ENCODE measurements at regions not wholly inside any gene's neighbourhood (a gene's known extent, or its start where the extent isn't known, plus 50 kb on each side); places are given as distances from the start of the nearest gene placed in this dataset.

DNA sequence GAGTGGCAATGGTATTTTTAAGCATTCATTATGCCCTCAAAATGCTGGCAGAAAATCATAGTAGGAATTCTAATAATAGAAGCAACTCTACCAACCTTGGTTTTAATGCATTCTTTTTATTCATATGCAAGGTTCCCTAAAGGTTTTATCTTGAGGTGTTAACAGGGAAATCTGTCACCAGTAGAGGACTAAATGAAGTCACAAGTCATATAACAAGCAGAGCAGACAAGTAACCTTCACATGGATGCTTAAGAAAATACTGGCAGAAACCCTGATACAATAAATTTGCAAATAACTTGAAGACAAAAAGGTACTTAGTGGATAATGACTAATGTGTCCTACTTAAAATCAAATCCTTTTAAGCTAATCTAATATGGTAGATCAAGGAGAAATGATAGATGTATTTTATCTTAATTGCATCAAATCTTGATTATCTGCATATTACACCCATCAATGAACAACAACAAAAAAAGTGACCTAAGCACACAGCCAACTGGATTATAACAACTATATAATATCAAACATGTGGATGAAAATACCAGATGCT, 73.3 kb downstream of the RFC3 start:
- DNase-seq = no peak

DNA sequence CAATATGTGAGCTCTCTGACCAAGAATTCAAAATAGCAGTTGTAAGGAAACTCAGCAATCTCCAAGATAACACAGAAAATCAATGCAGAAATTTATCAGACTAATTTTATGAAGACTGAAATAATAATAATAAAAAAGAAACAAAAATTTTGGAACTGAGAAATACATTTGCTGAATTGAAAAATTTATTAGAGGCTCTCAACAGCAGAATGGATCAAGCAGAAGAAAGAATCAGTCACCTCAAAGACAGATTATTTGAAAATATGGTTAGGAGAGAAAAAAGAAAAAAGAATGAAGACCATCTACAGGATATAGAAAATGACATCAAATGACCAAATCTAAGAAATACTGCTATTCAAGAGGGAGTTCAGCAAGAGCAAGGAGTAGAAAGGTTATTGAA, 75.6 kb downstream of the RFC3 start:
- no peak for DNase-seq

DNA sequence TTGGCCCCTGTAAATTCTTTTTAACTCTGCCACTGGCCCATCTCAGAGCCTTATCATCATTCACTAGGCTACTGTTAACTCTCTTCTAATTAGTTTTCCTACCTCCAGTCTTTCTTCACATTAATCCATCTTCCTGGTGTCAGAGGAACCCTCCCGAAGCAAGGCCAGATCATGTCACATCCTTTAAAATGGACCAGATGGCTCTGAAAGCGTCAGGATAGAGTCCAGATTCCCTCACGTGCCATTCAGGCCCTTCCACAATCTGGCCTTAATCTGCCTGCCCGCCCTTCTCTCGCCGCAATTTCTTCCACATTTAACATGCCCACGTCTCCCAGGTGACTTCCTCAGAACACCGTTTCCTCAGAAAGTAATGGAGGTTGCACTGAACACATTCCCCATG, 86.5 kb downstream of the RFC3 start:
- DNase-seq = no peak

DNA sequence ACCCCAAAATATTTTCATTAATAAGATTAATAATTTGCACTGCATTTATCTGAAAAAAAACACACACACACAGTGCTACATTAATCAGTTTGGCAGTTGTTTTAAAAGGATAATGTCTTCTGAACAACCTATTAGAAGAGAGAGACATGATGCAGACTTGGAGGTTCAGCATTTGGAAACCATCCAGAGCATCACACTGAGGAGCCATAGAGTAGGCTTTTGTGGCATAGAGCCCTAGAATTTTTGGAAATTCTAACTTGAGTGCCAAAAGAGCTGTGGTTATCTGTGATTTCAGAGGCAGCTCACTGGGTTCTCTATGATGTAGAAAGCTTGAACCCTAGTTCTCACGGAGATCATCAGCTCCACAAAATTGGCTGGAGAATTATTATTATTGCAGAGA, 90.2 kb downstream of the RFC3 start:
- no peak for DNase-seq

DNA sequence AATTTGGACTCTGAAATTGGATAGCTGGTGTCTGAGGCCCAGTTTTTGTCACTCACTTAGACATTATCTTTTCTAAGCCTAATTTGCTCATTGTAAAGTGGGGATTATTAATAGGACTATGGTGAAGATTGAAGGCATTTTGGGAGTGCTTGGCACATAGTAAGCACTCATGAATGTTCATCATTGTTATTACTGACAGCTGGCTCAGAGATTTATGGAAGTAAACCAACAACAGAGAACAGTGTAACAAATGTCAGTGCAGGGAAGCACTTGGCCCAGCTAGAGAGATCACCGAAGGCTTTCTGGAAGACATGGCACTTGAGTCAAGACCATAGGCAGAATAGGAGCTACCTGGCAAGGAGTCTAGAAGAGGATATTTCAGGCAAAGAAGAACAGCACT, 92.3 kb downstream of the RFC3 start:
- DNase-seq = no peak

DNA sequence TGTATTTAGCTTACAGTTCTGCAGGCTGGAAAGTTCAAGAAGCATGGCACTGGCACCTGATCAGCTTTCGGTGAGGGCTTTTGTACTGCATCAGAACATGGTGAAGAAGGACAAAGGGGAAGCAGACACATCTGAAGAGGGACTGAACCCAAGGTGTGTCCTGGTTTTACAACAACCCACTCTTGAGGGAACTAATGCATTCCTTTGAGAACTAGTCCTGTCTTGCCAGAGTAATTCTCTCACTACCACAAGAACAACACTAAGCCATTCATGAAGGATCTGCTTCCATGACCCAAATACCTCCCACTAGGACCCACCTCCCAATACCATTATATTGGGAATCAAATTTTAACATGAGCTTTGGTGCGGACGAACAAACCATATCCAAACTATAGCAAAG, 93.6 kb downstream of the RFC3 start:
- DNase-seq = no peak

DNA sequence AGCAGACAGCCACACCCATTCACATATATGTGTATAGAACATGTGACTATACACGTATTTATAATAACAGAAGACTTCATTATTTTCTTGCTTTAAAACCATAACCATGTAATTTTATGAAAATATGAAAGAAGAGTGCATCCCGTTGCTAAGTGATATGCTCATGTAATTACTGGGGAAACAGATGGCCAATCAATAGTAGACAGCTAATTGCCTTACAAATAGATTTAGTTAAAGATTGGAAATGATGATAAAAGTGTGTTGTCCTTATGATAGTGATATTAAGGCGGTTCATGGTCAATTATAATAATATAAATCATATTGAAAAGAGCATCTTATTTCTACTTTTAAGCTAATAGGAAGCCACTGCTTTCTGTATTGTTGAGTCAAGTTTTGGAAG, 95.9 kb downstream of the RFC3 start:
- DNase-seq = no peak

DNA sequence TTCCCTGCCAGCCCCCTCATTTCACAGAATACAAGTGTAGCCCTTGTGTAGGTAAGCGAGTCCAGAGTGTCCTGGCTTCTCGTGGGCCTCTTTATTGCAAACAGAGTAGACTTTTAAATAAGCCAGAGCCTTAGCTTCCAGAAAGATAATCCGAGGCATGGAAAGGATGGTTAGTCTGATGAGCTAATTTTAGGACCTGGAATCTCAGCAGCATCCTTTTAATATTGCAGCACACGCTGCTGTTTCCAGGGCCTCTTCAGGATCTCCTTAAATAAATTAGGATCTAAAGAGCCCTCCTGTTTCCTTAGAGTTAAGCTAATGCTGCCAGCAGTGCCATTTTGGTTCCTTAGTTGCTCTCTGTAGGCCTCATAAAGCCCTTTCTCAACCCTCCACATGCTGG, 99.2 kb downstream of the RFC3 start:
- DNase-seq = no peak

DNA sequence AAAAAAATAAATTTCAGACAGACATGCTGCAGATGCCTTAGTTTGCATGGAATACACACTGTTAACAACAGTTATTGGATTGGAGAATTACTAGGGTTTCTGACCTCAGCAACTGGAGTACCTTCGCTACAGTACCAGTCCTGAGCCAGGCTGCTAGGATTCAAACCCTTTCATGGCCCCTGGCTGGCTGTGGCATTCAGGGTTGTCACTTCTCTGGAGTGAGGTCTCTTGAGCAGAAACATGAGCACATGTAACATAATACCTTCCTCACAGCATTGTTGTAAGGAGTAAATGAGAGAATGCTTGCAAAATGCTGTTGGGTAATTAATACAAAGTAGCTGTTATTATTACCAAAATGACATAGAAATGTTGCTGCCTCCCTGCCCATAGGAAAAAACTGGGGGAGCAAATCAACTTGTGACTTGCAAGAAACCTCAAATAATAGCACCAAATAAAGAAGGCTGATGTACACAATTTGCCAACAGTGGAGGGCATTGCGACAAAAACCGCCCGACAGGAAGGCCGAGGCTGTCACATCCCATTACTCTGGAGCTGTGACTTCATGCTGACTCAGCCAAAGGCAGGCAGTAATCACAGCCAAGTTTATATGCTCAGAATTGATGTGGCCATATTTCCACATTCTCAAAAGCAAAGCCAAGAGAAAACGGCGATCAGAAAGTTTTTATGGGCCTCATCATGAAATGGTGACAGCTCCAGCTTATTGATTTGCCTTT, 100.4 kb downstream of the RFC3 start:
- peak; percentile 21 for DNase-seq

DNA sequence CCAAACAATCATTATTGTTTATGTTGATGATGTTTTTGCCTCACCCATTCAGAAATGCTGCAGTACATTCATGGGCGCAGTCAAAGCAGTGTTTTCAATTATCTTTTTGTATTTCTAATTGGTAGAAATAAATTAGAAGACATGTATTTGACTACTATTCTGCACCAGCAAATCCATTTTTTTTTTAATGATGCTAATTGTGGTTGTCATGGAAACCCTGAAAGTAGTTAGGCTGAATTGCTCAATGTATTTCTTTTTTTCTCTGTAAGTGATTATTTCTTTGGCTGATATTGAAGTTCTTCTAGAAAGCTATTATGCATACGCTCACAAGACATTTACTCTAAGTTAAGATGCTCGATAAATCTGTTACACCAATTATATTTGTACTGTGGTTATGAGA, 101.2 kb downstream of the RFC3 start:
- no peak for DNase-seq

DNA sequence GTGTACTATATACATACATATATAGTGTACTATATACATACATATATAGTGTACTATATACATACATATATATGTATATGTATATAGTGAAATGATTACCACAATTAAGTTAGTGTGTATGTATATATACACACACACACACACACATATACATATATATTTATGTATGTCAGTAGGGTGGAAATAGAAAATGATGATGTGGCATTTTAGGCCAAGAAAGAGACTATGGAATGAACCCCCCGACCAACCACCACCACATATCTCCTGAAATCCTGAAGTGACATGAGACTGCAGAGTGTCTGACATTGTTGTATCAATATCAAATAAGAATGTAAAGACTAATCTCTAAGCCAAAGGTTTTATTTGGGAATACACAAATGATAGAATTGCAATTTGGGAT, 107.6 kb downstream of the RFC3 start:
- no peak for DNase-seq

DNA sequence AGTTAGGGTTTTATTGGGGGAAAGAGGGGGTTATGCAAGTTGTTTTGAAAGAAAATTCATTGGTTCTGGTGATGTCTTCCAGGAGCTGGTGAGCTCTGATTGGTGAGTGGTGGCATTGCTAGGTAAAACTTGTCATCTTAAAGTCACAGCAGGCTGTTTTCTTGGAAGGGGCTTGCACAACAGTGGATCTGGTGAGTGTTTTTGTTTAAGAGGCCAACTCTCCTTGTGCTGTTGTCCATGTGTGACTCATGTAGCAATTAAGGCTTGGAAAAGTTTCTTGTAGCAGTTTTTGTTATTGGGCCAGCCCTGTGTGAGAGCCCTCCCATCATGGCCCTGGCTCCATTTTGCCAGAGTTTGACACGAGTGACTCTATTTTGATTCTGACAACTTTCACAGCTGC, 109.4 kb downstream of the RFC3 start:
- no peak for DNase-seq

DNA sequence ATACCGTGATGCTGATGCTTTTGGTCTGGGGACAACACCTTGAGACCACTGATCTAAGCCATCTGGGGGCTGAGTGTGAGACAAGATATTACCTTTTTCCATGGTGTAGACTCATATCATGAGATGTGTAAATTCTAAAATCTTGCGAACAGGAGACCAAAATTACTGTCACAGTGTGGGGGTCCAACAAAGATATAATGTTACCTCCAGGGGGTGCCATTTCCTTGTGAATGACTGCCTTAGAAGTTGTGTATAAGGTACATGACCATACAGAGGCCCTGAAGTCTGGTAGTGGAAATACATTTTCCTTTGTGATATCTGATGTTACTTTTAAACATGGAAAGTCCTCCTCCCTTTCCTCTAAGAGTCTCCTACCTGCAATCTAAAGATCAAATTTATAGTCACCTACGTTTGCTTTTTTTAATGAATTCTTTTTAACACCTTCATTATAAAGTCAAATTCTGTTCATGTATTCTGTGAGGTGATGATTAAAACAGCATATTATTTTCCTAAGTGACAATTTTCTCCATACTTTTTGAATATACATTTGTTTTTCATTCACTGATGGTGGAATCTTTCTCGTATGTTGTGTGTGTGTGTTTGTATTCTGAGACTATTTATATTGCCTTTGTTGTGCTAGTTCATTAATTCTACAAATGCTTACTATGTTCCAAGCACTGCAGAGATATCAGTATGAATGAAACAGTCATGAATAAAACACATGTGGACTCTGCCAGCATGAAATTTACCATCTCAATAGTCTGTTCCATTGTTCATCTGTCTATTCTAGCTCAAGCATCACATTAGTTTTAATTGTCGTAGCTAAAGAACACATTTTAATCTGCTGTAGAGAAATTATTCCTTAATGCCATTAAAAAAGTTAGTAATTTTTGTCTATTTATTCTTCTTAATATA, 113.7 kb downstream of the RFC3 start:
- DNase-seq = no peak

DNA sequence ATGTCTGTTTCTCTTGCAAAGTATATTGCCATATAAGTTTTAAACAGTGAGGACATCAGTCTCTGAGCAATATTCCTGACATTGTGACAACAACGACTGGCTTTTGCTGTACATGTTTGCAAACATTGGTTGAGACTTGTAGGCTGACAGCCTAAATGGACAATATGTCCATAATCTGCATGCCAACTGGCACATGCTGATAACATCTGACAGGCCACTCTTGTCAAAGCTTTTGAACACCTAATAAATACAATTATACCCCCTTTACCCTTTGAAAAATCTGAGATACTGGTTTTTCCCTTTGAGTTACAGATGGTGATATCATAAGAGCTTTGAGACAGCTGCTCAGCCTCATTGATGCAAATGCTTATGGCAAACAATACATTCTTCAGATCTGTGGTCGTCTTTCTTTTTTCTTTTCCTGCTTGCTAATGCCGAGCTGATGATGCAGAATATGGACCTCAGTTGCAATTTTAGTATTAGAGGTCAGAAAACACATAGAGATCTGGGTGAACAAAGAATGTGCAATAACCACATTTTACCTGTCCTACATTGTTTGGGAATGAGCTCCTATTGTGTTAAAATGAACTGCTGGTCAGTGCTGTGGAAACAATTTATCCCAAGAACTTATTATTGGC, 114.9 kb downstream of the RFC3 start:
- no peak for DNase-seq

DNA sequence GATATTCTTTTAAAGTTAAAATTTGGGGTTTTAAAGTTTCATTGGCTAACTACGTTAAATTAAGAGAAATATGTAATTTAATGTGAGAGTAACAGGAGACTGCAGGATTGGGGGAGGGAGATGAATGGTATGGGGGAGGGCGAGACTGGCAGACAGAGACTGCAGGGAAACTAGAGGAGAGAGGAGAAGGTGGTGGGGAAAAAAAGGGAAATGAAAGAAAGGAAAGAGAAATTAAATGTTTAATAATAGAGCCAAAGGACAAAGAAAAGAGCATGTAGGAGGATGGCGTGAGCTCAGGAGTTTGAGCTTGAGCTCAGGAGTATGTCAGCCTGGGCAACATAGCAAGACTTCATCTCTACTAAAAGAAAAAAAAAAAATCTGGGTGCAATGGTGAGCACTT, 115.9 kb downstream of the RFC3 start:
- DNase-seq = no peak

DNA sequence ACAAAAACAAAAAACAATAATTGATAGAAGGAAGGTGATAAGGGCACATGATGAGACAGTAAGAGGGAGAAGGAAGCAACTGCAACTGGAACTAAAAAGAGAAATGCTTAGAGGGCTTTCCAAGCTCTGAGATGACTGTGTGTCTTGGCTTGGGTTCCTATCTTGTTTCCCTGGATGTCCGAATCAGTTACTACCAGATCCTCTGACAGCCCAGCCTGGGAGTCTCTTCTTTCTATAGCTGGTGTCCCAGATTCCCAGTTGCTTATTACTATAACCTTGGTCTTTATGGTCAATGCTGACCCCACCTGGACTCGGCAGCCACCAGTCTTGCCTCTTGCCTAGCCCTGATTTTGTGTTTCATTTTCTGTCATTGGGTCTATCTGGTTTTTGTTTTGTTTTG, 116.4 kb downstream of the RFC3 start:
- no peak for DNase-seq

DNA sequence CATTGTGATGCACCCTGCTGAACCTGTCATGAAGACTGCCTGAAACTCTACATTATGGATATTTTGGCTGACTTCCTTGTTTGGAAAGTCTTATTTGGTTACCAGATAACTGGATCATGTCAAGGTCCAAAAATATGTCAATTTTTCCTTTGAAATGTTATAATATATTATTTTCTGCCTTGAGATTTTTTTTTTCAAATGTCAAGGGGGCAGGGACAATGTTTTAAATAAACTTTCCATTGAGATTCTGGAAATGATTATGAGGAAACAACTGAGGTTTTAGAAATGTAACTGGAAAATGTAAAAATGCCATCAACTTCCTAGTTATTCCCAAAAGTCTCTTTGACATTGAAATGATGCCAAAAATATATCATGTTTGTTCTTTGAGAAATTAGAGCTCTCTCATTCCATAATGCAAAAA, 117.0 kb downstream of the RFC3 start:
- DNase-seq = no peak

DNA sequence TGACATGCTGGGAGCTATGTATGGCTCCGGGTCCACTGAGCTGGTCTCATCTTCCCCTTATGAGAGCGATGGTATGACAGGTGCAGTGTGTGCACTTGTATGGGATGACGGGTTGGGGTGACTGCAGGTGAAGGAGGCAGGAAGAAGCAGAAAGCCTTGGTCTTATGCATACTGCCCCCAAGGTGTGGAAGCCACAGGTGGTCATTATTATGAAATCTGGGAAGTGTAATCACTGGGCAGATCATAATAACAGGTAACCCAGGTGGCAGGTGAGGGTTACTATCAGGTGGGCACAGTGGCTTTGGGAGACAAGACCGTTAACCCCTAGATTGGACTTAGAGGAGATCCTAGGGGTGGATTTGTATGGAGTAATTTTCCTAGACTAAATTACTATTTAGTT, 118.0 kb downstream of the RFC3 start:
- no peak for DNase-seq

DNA sequence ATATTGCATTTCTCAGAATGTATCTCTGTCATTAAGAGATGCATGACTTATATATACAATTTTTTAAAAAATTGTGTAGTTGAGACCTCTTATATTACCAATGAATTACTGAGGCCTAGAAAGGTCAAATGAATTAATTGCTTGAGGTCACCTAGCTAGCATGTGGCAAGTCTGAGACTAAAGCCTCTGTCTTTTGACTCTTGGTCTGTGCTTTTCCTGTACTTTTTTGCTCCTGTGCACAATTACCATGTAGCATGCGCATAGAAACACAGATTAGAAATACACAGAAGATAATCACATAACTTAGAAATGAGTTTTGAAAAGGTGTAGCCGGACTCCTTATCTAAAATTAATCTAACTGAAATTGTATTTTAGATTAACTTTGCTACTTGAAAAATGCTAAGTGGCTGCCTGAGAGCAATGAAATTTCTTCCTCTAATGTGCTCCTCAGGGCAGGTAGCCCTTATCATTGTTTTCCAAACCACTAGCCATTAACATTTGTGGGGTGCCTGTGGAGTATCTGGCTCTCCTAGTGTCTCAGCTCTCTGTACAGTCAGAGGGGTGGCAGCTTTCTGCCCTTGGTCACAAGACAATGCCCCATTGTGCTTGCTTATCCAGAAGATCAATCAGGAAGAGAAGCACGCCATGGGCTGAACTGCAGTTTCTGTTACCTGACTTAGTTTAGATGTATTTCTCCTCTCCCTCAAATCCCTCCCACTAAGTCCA, 119.6 kb downstream of the RFC3 start:
- DNase-seq = no peak

DNA sequence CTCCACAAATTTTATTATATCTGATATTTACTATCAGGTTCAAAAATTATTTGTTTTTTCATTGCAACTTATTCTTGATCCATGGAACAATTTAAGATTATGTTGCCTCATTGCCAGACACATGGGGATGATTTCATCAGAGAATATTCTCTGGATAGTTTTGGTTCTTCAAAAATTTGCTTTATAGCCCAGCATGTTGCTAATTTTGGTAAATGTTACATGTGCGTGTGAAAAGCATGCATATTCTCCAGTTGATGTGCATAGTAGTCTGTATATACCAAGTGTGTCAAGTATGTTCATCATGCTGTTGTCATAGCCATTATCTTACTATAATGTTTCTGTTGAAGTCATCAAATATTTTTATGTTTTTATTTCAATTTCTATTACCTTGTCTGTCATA, 122.3 kb downstream of the RFC3 start:
- no peak for DNase-seq

DNA sequence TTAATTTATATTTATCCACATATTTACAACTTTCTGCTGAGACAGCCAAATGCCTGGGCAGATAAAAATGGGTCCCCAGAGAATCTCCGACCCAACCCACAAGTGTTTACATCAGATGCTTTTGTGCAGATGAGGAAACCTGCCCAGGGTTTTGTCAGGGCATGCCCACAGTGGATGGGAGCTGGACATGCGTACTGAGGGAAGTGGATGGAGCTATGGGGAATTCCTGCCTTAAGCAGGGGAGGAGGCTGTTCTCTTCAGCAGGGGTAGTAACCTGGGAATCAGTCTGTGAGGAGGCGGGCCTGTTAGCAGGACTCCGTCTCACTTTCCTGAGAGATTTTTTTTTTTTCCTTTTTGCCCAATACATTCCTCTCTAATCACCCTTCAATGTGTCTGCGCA, 122.9 kb downstream of the RFC3 start:
- peak; percentile 13 for DNase-seq

DNA sequence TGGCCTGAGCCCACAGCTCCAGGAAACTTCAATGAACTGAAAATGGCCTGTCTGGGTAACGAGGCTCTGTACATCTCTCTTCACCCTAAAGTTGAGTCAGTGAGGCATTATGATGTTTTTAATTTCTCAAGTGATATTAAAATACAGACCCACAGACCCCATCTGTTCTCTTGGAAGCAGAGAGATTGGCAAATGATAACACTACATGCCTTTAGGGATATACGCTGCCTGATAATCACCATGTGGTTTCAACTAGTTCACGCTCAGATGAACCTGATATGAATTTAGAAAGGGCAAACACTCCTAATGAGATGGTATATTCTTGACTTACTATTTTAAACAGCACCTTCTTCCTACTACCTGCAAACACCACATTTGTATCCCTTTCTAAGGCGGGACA, 127.5 kb downstream of the RFC3 start:
- DNase-seq = no peak

DNA sequence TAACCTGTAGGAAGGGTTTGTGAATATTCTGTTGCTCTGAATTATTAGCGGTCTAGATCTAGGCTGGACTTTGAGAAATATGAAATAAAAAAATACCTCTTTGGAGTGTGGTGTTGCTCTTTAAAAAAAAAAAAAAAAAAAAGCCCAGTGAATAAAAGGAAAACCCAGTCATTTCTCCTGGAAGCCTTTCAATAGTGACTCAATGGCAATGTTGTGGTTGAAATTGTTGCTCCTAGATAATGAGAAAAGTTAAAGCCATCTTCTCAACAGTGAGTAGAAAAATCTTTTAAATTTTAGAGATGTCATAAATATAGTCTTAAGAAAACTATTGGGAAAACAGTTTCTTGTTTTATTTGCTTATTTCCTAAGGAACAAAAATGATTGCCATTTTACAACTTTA, 135.3 kb downstream of the RFC3 start:
- DNase-seq = peak; percentile 13
